SK-N-SH (cell line): ENCODE measurements at regions not wholly inside any gene's neighbourhood (a gene's known extent, or its start where the extent isn't known, plus 50 kb on each side); places are given as distances from the start of the nearest gene placed in this dataset.

ENCODE experiments used
- CTCF ChIA-PET: fragments of 300-600, 350-600 bp; formaldehyde crosslinking; extraction: SDS; loops from one replicate; lab custom pipeline; 2021; lab: Yijun Ruan, JAX
- POLR2A ChIA-PET: fragments of 350-600 bp; sonication (Branson Sonifier 250); formaldehyde crosslinking; extraction: SDS; loops from one replicate; lab custom pipeline; 2020; ENCODE audit warnings: antibody characterized with exemption, inconsistent platforms; lab: Yijun Ruan, JAX
- DNase-seq: peaks from one replicate; pipeline ENCODE4 v3.0.0; 2012
- H2AFZ ChIP-seq: fragments of 200-600 bp; sonication (generic); 2 replicates; pipeline ENCODE4 v1.8.1; 2016; ENCODE audit warnings: antibody characterized with exemption, mild to moderate bottlenecking, low read depth
- H3F3A ChIP-seq: fragments of 200-600 bp; sonication (generic); replicated peaks from 2 replicates; pipeline ENCODE3; 2016; ENCODE audit warnings: antibody characterized with exemption, mild to moderate bottlenecking; ENCODE audit not compliant: insufficient read depth
- H3K27ac ChIP-seq, 2 experiments: fragments of 200-500 bp in 1 of 2; fragments of 200-600 bp in 1 of 2; sonication (Bioruptor generic) in 1 of 2; sonication (generic), shearing (Covaris generic) in 1 of 2; 2 replicates each; pipeline versions ENCODE4 v1.5.1 to v1.6.1; 2014 to 2016; ENCODE audit warnings: low read depth in 2 of 2, inconsistent platforms in 1 of 2, low read length in 1 of 2, mild to moderate bottlenecking in 1 of 2, mixed read lengths in 1 of 2
- H3K27me3 ChIP-seq: fragments of 200-600 bp; sonication (generic), shearing (Covaris generic); 2 replicates; pipeline ENCODE4 v1.6.1; 2016; ENCODE audit warnings: mixed run types; ENCODE audit not compliant: insufficient read depth
- H3K36me3 ChIP-seq, 2 experiments: fragments of 200-500 bp in 1 of 2; fragments of 200-600 bp in 1 of 2; sonication (Bioruptor generic) in 1 of 2; sonication (generic) in 1 of 2; replicated peaks in 1 of 2; 2 replicates each; pipeline versions ENCODE3 to v1.5.1; 2014 to 2016; ENCODE audit warnings: low read length in 1 of 2, mild to moderate bottlenecking in 1 of 2; ENCODE audit not compliant: insufficient read depth in 2 of 2, control insufficient read depth in 1 of 2
- H3K4me1 ChIP-seq, 2 experiments: fragments of 200-500 bp in 1 of 2; fragments of 200-600 bp in 1 of 2; sonication (Bioruptor generic) in 1 of 2; sonication (generic), shearing (Covaris generic) in 1 of 2; 2 replicates each; pipeline versions ENCODE4 v1.5.1 to v1.6.1; 2014 to 2016; ENCODE audit warnings: low read depth in 1 of 2, low read length in 1 of 2, mixed run types in 1 of 2; ENCODE audit not compliant: insufficient read depth in 2 of 2, control insufficient read depth in 1 of 2
- H3K4me2 ChIP-seq: fragments of 200-600 bp; sonication (generic), shearing (Covaris generic); 2 replicates; pipeline ENCODE4 v1.6.1; 2017; ENCODE audit warnings: mixed run types
- H3K4me3 ChIP-seq, 2 experiments: fragments of 200-500 bp in 1 of 2; fragments of 200-600 bp in 1 of 2; sonication (Bioruptor generic) in 1 of 2; sonication (generic), shearing (Covaris generic) in 1 of 2; 2 replicates each; pipeline versions ENCODE4 v1.5.1 to v1.8.1; 2014 to 2016; ENCODE audit warnings: low read depth in 2 of 2, inconsistent platforms in 1 of 2, low read length in 1 of 2, mild to moderate bottlenecking in 1 of 2, mixed read lengths in 1 of 2, moderate library complexity in 1 of 2
- H3K79me2 ChIP-seq: fragments of 200-600 bp; sonication (generic); 2 replicates; pipeline ENCODE4 v1.8.1; 2017; ENCODE audit warnings: mild to moderate bottlenecking; ENCODE audit not compliant: insufficient read depth
- H3K9ac ChIP-seq: fragments of 200-600 bp; sonication (generic); 2 replicates; pipeline ENCODE4 v1.6.1; 2017; ENCODE audit warnings: mixed run types
- H3K9me2 ChIP-seq: fragments of 200-600 bp; sonication (generic); 2 replicates; pipeline ENCODE4 v1.6.1; 2017; ENCODE audit warnings: mixed run types
- H3K9me3 ChIP-seq: fragments of 200-600 bp; sonication (generic); 2 replicates; pipeline ENCODE4 v1.6.1; 2017; ENCODE audit warnings: mixed run types, mild to moderate bottlenecking, moderate library complexity
- H4K20me1 ChIP-seq: fragments of 200-600 bp; sonication (generic); 2 replicates; pipeline ENCODE4 v1.6.1; 2017; ENCODE audit warnings: mild to moderate bottlenecking, mixed run types; ENCODE audit not compliant: insufficient read depth
- EZH2phosphoT487 ChIP-seq: fragments of 200-600 bp; sonication (generic); IDR thresholded peaks from 2 replicates; pipeline ENCODE4 v1.6.1; 2017; ENCODE audit warnings: low read depth, mixed run types, mild to moderate bottlenecking, antibody characterized with exemption, moderate library complexity, borderline replicate concordance
- JUND ChIP-seq: IDR thresholded peaks from 2 replicates; pipeline ENCODE4 v1.4.0; 2012
- NFIC ChIP-seq: IDR thresholded peaks from 2 replicates; pipeline ENCODE4 v1.4.0; 2012; ENCODE audit warnings: borderline replicate concordance
- TAF1 ChIP-seq: IDR thresholded peaks from 2 replicates; pipeline ENCODE4 v1.6.1; 2012; ENCODE audit warnings: low read depth, mild to moderate bottlenecking, low read length, moderate library complexity, borderline replicate concordance
- WGBS: methylation state at CpG from one replicate; pipeline ENCODE4 v1.1.6; 2017; ENCODE audit warnings: low lambda C conversion rate; 5-methylcytosine and 5-hydroxymethylcytosine counted together
- TF ChIP-seq, protein P1 (sequence below): IDR thresholded peaks from 2 replicates; pipeline ENCODE4 v1.4.0; 2012; ENCODE audit warnings: low read depth, borderline replicate concordance
- TF ChIP-seq, protein P2 (sequence below): IDR thresholded peaks from 2 replicates; pipeline ENCODE4; 2012
- TF ChIP-seq, protein P3 (sequence below): IDR thresholded peaks from 2 replicates; pipeline ENCODE4 v1.6.1; 2012; ENCODE audit warnings: mild to moderate bottlenecking, low read depth, low read length, moderate library complexity

DNA sequence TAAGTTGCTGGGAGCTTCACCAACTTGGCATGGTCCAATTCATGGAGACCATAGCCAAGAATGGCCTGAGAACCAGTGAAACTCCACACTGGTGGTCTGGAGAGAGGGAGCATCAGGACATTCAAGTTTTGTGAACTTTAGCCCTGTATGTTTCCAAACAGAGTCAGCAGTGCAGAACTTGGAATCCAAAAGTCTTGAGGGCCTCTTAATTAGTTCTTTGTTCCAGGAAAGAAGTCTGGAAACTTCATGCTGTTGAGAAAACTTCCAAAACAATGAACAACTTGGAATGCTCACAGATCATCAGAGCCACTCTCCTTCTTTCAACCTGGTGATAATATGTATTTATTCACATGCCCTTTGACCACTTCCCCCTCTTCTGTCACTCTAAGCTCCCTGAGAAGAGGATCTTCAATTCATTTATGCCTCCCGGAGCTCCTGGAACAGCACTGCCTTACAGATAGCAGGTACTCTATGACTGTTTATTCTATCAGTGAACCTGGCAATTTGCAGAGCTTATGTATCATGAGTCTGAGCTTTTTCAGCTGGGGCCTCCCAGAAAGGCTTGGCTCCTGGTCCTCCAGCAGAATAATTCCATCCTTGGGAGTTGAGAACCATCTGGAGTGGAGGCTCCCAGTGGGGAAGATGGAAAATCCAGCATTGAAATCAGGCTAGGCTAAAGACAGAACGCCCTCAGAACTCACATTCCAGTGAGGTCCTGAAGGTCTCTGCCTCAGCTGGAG is 191.4 kb downstream of the KTN1 start:
- Histone ChIP-seq H3K27ac (no peak overlapping the region), H3K79me2 (no peaks in the 10 kb centered on the region)
- POLR2A ChIA-PET, result no interaction called here

More for the DNA sequence above, 191.4 kb downstream of the KTN1 start:
- no peaks in the 10 kb centered on the region for H3F3A ChIP-seq
- no peaks in the 10 kb centered on the region for H3K9me3 ChIP-seq
- WGBS, result 0% methylated on average over 2 of the region's 2 CpGs
- peaks cover 13% of the 10 kb centered on the region; the same call in 1 of the 2 replicates for H3K27me3 ChIP-seq
- no peaks in the 10 kb centered on the region for H3K9me2 ChIP-seq
- H4K20me1 ChIP-seq, result no peaks in the 10 kb centered on the region
- DNase-seq, result no peak
- H3K4me3 ChIP-seq, result no peak overlapping the region
- no peak overlapping the region for H3K9ac ChIP-seq
- TF ChIP-seq, protein P1, sequence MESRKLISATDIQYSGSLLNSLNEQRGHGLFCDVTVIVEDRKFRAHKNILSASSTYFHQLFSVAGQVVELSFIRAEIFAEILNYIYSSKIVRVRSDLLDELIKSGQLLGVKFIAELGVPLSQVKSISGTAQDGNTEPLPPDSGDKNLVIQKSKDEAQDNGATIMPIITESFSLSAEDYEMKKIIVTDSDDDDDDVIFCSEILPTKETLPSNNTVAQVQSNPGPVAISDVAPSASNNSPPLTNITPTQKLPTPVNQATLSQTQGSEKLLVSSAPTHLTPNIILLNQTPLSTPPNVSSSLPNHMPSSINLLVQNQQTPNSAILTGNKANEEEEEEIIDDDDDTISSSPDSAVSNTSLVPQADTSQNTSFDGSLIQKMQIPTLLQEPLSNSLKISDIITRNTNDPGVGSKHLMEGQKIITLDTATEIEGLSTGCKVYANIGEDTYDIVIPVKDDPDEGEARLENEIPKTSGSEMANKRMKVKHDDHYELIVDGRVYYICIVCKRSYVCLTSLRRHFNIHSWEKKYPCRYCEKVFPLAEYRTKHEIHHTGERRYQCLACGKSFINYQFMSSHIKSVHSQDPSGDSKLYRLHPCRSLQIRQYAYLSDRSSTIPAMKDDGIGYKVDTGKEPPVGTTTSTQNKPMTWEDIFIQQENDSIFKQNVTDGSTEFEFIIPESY, result no peak
- TF ChIP-seq TAF1 (no peak), JUND (no peak), EZH2phosphoT487 (no peak), NFIC (no peak)
- TF ChIP-seq, protein P2, sequence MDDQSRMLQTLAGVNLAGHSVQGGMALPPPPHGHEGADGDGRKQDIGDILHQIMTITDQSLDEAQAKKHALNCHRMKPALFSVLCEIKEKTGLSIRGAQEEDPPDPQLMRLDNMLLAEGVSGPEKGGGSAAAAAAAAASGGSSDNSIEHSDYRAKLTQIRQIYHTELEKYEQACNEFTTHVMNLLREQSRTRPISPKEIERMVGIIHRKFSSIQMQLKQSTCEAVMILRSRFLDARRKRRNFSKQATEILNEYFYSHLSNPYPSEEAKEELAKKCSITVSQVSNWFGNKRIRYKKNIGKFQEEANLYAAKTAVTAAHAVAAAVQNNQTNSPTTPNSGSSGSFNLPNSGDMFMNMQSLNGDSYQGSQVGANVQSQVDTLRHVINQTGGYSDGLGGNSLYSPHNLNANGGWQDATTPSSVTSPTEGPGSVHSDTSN, result no peak
- TF ChIP-seq, protein P3, sequence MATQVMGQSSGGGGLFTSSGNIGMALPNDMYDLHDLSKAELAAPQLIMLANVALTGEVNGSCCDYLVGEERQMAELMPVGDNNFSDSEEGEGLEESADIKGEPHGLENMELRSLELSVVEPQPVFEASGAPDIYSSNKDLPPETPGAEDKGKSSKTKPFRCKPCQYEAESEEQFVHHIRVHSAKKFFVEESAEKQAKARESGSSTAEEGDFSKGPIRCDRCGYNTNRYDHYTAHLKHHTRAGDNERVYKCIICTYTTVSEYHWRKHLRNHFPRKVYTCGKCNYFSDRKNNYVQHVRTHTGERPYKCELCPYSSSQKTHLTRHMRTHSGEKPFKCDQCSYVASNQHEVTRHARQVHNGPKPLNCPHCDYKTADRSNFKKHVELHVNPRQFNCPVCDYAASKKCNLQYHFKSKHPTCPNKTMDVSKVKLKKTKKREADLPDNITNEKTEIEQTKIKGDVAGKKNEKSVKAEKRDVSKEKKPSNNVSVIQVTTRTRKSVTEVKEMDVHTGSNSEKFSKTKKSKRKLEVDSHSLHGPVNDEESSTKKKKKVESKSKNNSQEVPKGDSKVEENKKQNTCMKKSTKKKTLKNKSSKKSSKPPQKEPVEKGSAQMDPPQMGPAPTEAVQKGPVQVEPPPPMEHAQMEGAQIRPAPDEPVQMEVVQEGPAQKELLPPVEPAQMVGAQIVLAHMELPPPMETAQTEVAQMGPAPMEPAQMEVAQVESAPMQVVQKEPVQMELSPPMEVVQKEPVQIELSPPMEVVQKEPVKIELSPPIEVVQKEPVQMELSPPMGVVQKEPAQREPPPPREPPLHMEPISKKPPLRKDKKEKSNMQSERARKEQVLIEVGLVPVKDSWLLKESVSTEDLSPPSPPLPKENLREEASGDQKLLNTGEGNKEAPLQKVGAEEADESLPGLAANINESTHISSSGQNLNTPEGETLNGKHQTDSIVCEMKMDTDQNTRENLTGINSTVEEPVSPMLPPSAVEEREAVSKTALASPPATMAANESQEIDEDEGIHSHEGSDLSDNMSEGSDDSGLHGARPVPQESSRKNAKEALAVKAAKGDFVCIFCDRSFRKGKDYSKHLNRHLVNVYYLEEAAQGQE, result no peak
- H3K4me2 ChIP-seq, result no peak overlapping the region
- no peaks in the 10 kb centered on the region for H3K4me1 ChIP-seq
- CTCF ChIA-PET, result no interaction called here
- H3K36me3 ChIP-seq, result no peaks in the 10 kb centered on the region
- no peak overlapping the region for H2AFZ ChIP-seq
